Activated T-cell treated with anti-CD3 and anti-CD28 coated beads, Interleukin-2, amount 50 U/mL, for 72 hours (primary cell): ENCODE measurements at regions not wholly inside any gene's neighbourhood (a gene's known extent, or its start where the extent isn't known, plus 50 kb on each side); places are given as distances from the start of the nearest gene placed in this dataset.
"Not testable (repeated sequence)": the region's sequence is repeated elsewhere in the genome, so short reads cannot be mapped to it uniquely, and the experiment has no call there.

Experiments
- ATAC-seq, 2 donors: fragments of 150-1000 bp; cut with Tn5 transposase; replicated peaks in 1 of 2; 2 replicates each; pipeline ENCODE4 v1.10.0; 2021; ENCODE audit warnings: moderate library complexity in 2 of 2, mild to moderate bottlenecking in 1 of 2
- DNase-seq, 2 donors: peaks; one replicate each; pipeline ENCODE4 v3.0.0; 2021 to 2022; ENCODE audit warnings: mixed read lengths in 1 of 2
- H3K27ac Mint-ChIP-seq: one replicate; pipeline ENCODE4 v1.8.0; 2022; ENCODE audit warnings: mild to moderate bottlenecking, moderate library complexity, mixed read lengths
- H3K27me3 Mint-ChIP-seq: one replicate; pipeline ENCODE4 v1.8.0; 2022; ENCODE audit warnings: low read depth, mixed read lengths
- H3K36me3 Mint-ChIP-seq, 2 donors: one replicate each; pipeline ENCODE4 v1.8.0; 2022; ENCODE audit warnings: mixed read lengths in 2 of 2, mild to moderate bottlenecking in 1 of 2; ENCODE audit not compliant: insufficient read depth in 2 of 2
- H3K4me1 Mint-ChIP-seq: one replicate; pipeline ENCODE4 v1.8.0; 2022; ENCODE audit warnings: low read depth, mixed read lengths
- H3K4me3 Mint-ChIP-seq, 2 donors: one replicate each; pipeline ENCODE4 v1.8.0; 2022; ENCODE audit warnings: mild to moderate bottlenecking in 2 of 2, mixed read lengths in 2 of 2, moderate library complexity in 2 of 2
- H3K9me3 Mint-ChIP-seq, 2 donors: one replicate each; pipeline ENCODE4 v1.8.0; 2022; ENCODE audit warnings: mixed read lengths in 2 of 2

DNA sequence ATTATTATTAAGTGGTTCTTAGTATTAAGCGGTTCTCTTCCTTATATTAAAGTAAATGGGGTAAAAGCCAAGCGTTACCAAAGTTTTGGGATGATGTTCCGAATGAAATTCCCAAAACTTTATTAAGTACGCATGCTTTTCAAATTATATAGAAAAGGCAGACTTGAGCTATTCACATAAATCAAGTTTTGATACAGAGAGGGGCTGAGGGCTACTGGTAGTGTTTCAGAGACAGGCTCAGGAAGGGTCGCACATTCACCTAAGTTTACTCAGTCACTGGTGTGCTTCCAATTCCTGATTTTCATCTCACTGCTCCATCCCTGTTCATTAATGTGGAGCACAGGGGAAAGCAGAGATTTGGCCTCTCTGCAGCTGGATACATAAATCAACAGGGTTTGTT lies 652.2 kb downstream of the QKI start:
- Mint-ChIP-seq H3K27me3 (no peaks in the 10 kb centered on the region), H3K4me3 (no peak overlapping the region), H3K36me3 (no peaks in the 10 kb centered on the region), H3K4me1 (no peaks in the 10 kb centered on the region), H3K9me3 (peaks cover 0 to 3% of the 10 kb centered on the region in 2 donors), H3K27ac (no peak overlapping the region)
- DNase-seq, result no peak
- ATAC-seq, result no peak

DNA sequence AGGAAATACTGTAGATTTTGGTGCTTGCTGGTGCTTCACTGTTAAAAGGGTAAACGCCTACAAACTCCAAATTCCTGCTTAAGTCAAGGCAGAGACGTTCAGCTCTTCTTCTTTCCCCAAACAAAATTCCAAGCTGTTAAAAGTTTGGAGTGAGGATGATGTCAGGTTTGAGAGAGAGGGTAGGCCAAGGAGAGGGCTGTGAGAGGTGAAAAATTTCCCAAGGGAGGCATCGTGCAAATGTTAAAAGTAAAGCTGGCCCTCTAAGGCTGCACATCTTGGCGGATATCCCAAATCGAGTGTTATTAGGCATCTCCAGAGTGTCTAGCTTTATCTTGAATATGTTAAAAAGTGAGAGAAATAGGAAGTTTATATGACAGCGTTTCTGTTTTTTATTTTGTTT lies 651.8 kb downstream of the QKI start:
- no peak for ATAC-seq
- H3K4me3 Mint-ChIP-seq, result no peak overlapping the region
- H3K4me1 Mint-ChIP-seq, result no peaks in the 10 kb centered on the region
- no peaks in the 10 kb centered on the region for H3K36me3 Mint-ChIP-seq
- no peak overlapping the region for H3K27ac Mint-ChIP-seq
- H3K9me3 Mint-ChIP-seq, result peaks cover 0 to 3% of the 10 kb centered on the region in 2 donors
- H3K27me3 Mint-ChIP-seq, result no peaks in the 10 kb centered on the region
- no peak for DNase-seq

GRCh38 chr6:164063346-164063745 lies 648.8 kb downstream of the QKI start:
- Mint-ChIP-seq H3K27me3 (no peaks in the 10 kb centered on the region), H3K27ac (no peak overlapping the region), H3K4me1 (no peaks in the 10 kb centered on the region), H3K36me3 (no peaks in the 10 kb centered on the region), H3K4me3 (no peak overlapping the region), H3K9me3 (peaks cover 0 to 3% of the 10 kb centered on the region in 2 donors)
- no peak for DNase-seq
- no peak for ATAC-seq

DNA sequence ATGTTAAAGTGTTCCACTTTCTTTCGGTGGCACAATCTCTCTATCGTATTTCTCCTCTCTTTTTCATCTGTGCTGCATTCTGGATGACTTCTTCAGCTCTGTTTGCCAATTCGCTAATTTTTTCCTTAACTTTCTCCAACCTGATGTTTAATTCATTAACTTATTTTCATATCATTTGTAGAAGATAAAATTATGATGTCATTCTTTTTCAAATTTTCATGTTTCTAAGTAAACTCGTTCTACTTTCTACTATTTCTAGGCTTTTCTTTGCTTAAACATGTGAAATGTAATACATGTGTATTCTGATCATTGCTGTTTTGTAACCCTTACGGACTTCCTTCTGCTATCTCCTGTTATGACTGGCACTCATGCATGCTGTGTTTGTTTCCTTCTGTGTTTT lies 648.4 kb downstream of the QKI start:
- no peak overlapping the region for H3K4me3 Mint-ChIP-seq
- no peaks in the 10 kb centered on the region for H3K36me3 Mint-ChIP-seq
- peaks cover 0 to 3% of the 10 kb centered on the region in 2 donors for H3K9me3 Mint-ChIP-seq
- H3K4me1 Mint-ChIP-seq, result no peaks in the 10 kb centered on the region
- no peak overlapping the region for H3K27ac Mint-ChIP-seq
- no peaks in the 10 kb centered on the region for H3K27me3 Mint-ChIP-seq
- no peak for DNase-seq
- no peak for ATAC-seq

DNA sequence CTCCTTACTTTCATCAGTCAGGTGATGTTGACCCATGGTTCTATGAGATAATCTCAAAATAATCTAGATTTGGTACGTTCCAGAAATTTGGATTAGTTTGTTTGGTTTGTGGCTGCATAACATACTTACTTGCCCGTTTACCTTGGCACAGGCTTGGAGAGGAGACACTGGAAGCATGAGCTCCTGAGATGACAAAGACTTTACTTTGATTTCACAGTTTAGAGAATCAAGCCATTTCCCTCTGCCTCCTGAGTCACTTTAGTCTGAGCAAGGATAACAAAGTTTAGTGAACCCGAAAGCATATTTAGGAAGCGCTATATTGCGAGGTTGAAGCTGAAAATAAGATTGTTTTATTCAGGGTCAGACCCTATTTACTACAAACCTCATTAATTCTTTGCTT lies 643.4 kb downstream of the QKI start:
- ATAC-seq (no peak), DNase-seq (no peak)
- Mint-ChIP-seq H3K27me3 (no peaks in the 10 kb centered on the region), H3K9me3 (no peaks in the 10 kb centered on the region), H3K4me3 (no peak overlapping the region), H3K36me3 (no peaks in the 10 kb centered on the region), H3K27ac (no peak overlapping the region), H3K4me1 (no peaks in the 10 kb centered on the region)

- Mint-ChIP-seq H3K4me3 (no peak overlapping the region), H3K36me3 (no peaks in the 10 kb centered on the region), H3K9me3 (no peaks in the 10 kb centered on the region), H3K27ac (no peak overlapping the region), H3K4me1 (no peaks in the 10 kb centered on the region), H3K27me3 (no peaks in the 10 kb centered on the region)
- DNase-seq (no peak), ATAC-seq (no peak)
These were observed 636.9 kb downstream of the QKI start for GRCh38 chr6:164051427-164051826.

- Mint-ChIP-seq H3K27me3 (no peaks in the 10 kb centered on the region), H3K27ac (no peak overlapping the region), H3K36me3 (no peaks in the 10 kb centered on the region), H3K4me3 (no peak overlapping the region), H3K9me3 (no peaks in the 10 kb centered on the region), H3K4me1 (no peaks in the 10 kb centered on the region)
- DNase-seq (no peak), ATAC-seq (no peak)
These were observed 635.0 kb downstream of the QKI start for GRCh38 chr6:164049517-164049988.

- no peaks in the 10 kb centered on the region for H3K36me3 Mint-ChIP-seq
These were observed 634.5 kb downstream of the QKI start for GRCh38 chr6:164048840-164049516.

GRCh38 chr6:164045082-164045481 lies 630.6 kb downstream of the QKI start:
- no peaks in the 10 kb centered on the region for H3K27me3 Mint-ChIP-seq
- ATAC-seq (no peak), DNase-seq (no peak)
- no peak overlapping the region for H3K27ac Mint-ChIP-seq
- H3K4me1 Mint-ChIP-seq, result no peaks in the 10 kb centered on the region
- H3K9me3 Mint-ChIP-seq, result peaks cover 2 to 7% of the 10 kb centered on the region in 2 donors
- no peaks in the 10 kb centered on the region for H3K36me3 Mint-ChIP-seq
- H3K4me3 Mint-ChIP-seq, result no peak overlapping the region

More at GRCh38 chr6:164048840-164049516, 634.5 kb downstream of the QKI start:
- no peak overlapping the region for H3K27ac Mint-ChIP-seq
- H3K4me1 Mint-ChIP-seq, result no peaks in the 10 kb centered on the region
- no peak for ATAC-seq
- H3K4me3 Mint-ChIP-seq, result no peak overlapping the region
- no peaks in the 10 kb centered on the region for H3K9me3 Mint-ChIP-seq
- DNase-seq, result no peak
- H3K27me3 Mint-ChIP-seq, result no peaks in the 10 kb centered on the region

DNA sequence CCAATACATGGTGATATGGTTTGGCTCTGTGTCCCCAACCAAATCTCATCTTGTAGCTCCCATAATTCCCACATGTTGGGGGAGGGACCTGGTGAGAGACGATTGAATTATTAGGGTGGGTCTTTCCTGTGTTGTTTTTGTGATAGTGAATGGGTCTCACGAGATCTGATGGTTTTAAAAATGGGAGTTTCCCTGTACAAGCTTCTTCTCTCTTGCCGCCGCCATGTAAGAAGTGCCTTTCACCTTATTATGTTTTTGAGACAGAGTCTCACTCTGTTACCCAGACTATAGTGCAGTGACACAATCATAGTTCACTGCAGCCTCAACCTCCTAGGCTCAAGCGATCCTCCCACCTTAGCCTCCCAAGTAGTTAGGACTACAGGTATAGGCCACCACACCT lies 629.1 kb downstream of the QKI start:
- H3K36me3 Mint-ChIP-seq, H3K4me3 Mint-ChIP-seq, DNase-seq, H3K9me3 Mint-ChIP-seq, H3K4me1 Mint-ChIP-seq, H3K27me3 Mint-ChIP-seq, H3K27ac Mint-ChIP-seq, ATAC-seq: not testable (repeated sequence)

DNA sequence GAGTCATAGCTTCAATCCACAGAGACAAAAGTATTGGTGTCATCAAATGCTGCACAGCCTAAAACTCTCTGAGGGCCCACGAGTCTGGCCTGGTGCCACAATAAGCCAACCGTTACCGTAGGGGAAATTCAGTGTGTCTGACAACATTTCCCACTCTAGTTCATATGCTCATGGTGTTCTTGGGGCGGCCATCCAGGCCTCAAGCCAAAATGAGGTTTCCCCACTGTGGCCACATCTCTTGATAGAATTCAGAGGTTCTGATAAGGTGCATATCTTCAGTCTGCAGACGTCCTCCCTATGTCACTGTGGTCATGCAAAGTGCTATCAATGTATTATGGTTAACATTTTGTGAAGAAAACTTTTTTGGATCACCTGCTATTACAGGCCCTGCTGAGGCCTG lies 627.7 kb downstream of the QKI start:
- ATAC-seq (no peak), DNase-seq (no peak)
- Mint-ChIP-seq H3K4me3 (no peak overlapping the region), H3K27ac (no peak overlapping the region), H3K9me3 (peaks cover 2 to 7% of the 10 kb centered on the region in 2 donors), H3K27me3 (no peaks in the 10 kb centered on the region), H3K4me1 (no peaks in the 10 kb centered on the region), H3K36me3 (no peaks in the 10 kb centered on the region)

GRCh38 chr6:164040994-164041393 lies 626.5 kb downstream of the QKI start:
- H3K4me1 Mint-ChIP-seq, result no peaks in the 10 kb centered on the region
- peaks cover 2 to 7% of the 10 kb centered on the region in 2 donors for H3K9me3 Mint-ChIP-seq
- no peaks in the 10 kb centered on the region for H3K27me3 Mint-ChIP-seq
- no peak overlapping the region for H3K4me3 Mint-ChIP-seq
- H3K27ac Mint-ChIP-seq, result no peak overlapping the region
- no peaks in the 10 kb centered on the region for H3K36me3 Mint-ChIP-seq
- no peak for ATAC-seq
- DNase-seq, result no peak

DNA sequence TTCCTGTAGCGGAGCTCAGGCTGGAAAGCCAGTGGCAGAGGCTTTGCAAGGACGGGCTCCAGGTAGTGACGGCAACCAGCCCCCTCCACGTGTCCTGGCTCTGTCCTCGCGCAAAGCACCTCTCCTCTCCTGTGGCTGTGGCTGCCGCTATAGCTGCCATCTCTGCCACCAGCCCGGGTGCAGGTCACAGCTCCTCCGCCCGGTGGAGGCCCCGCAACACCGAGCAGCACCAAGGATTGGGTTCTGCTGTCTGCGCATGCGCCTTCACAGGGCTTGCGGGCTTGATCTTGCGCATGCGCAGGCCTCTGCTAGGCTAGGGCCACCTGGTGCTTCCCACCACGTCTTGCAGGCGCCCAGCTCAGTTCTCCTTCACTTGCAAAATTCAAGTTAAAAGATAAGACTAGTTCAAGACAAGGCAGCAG lies 625.4 kb downstream of the QKI start:
- no peaks in the 10 kb centered on the region for H3K27me3 Mint-ChIP-seq
- no peak overlapping the region for H3K27ac Mint-ChIP-seq
- H3K9me3 Mint-ChIP-seq, result peaks cover 2 to 7% of the 10 kb centered on the region in 2 donors
- no peaks in the 10 kb centered on the region for H3K4me1 Mint-ChIP-seq
- no peaks in the 10 kb centered on the region for H3K36me3 Mint-ChIP-seq
- ATAC-seq, result peak; percentile 37 to 42
- H3K4me3 Mint-ChIP-seq, result no peak overlapping the region
- DNase-seq, result peak; percentile 2 to 16

DNA sequence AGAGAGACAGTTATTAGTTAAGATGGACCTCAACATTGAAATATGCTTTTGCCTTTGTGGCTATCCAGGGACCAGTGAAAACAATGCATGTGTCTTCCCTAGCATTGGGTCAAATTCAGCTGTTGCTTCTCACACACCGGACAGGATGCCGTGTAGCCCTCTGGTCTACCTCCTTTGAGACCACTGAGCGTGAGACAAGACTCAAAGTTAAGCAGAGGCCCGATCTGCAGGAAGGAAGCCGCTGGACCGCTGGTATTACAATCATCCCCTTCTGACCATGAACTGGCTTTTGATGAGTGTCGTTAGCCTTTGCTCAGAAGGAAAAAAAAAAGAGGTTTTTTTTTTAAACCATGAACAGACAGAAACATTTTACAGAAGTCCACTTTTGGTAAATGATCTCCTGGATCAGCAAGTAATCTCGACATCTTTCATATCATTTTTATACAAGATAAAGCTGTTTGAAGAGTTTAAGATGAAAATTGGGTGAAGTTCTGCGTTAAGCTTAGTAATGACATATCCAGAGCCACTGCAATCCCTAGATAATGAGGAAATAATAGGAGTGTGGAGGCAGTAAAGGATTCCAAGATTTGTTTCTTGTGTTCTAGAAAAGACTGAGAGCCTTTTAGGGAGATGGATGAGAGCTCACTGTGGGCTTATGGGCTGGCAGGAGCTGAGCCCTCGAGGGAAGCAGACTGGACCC lies 622.8 kb downstream of the QKI start:
- no peaks in the 10 kb centered on the region for H3K36me3 Mint-ChIP-seq
- no peaks in the 10 kb centered on the region for H3K4me1 Mint-ChIP-seq
- no peak overlapping the region for H3K27ac Mint-ChIP-seq
- peaks cover 1 to 2% of the 10 kb centered on the region in 2 donors for H3K9me3 Mint-ChIP-seq
- H3K4me3 Mint-ChIP-seq, result no peak overlapping the region
- no peaks in the 10 kb centered on the region for H3K27me3 Mint-ChIP-seq
- no peak for ATAC-seq
- DNase-seq, result no peak
